ENCODE measurements at regions not wholly inside any gene's neighbourhood (a gene's known extent, or its start where the extent isn't known, plus 50 kb on each side); places are given as distances from the start of the nearest gene placed in this dataset.

DNA sequence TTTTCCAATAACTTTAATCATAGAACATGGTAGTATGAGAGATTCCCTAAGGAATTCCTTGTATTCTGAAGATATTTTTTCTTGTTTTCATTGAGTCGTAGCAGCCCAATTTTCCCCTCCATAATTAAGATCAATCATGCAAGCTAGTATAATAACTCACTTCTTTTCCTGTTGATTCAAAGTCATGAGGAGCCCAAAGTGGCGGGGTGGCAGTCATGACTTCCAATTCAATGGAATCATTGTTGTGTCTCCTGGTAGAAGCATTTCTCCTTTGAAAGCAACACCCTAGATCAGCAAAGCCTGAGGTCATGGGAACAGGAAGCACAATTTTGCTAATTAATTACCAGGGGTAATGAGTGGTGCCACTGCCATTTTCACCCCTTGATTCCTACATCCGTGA, 77.6 kb upstream of the MAGI2 start:
- TF ChIP-seq, protein P1, sequence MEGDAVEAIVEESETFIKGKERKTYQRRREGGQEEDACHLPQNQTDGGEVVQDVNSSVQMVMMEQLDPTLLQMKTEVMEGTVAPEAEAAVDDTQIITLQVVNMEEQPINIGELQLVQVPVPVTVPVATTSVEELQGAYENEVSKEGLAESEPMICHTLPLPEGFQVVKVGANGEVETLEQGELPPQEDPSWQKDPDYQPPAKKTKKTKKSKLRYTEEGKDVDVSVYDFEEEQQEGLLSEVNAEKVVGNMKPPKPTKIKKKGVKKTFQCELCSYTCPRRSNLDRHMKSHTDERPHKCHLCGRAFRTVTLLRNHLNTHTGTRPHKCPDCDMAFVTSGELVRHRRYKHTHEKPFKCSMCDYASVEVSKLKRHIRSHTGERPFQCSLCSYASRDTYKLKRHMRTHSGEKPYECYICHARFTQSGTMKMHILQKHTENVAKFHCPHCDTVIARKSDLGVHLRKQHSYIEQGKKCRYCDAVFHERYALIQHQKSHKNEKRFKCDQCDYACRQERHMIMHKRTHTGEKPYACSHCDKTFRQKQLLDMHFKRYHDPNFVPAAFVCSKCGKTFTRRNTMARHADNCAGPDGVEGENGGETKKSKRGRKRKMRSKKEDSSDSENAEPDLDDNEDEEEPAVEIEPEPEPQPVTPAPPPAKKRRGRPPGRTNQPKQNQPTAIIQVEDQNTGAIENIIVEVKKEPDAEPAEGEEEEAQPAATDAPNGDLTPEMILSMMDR (IDR thresholded peaks at IDR 0.05; ENCODE audit: control insufficient read depth, insufficient read depth, low read depth, low read length, missing control alignments), result no peak
- DNase-seq (ENCODE audit: low read depth), result no peak
- H3K4me3 ChIP-seq (ENCODE audit: control insufficient read depth, low read depth, low read length), result no peak overlapping the region

DNA sequence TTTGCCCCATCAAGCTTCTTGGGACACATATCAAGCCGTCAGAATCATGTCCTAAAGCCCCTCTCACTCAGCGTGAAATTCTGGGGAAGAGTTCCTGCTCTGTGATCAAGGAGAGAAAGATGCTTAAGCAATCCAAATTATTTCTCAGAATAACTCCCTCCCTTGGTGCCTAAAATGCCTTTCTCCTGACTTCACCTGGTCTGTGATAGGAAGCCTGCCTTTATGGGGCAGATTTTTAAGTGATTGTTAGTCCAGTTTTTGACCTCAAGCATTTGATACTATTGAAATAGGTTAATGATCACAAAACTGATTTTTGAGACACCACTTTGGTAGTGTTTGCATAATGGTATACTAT, 76.4 kb upstream of the MAGI2 start:
- TF ChIP-seq, protein P1 (IDR thresholded peaks at IDR 0.05; ENCODE audit: control insufficient read depth, insufficient read depth, low read depth, low read length, missing control alignments), result no peak
- no peak for DNase-seq (ENCODE audit: low read depth)

DNA sequence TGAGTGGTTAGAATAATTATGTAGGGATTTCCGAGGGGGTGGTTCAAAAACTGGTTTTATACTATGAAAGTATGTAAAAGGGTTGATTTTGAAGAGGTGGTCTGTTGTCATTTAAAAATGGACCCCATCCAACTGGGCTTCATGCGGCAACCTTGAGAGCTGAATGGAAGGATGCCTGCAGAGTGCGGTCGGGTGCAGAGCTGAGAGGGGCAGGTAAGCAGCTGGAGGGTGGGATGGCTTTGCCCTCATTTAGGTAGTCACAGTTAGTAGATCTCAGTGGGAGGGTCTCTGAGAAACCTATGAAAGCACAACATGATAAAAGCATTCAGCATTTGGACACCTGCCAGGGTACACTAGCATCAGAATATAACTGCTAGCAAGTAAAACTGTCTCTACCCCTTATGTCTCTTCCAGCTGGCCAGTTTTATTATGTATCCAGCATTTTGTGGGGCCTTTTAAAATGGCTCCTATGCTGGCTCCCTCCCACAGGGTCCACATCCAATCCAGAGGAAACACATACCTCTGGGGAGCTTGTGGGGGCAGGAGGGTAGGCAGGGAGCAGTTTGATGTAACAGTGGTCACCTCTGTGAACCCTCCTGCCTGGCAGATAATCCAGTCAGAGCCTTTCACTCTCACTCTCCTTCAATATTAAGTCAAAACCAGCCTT, 75.9 kb upstream of the MAGI2 start:
- DNase-seq (ENCODE audit: low read depth), result no peak
- H3K4me3 ChIP-seq (ENCODE audit: control insufficient read depth, low read depth, low read length), result no peak overlapping the region
- TF ChIP-seq, protein P1 (IDR thresholded peaks at IDR 0.05; ENCODE audit: control insufficient read depth, insufficient read depth, low read depth, low read length, missing control alignments), result no peak

More for the DNA sequence above, 76.4 kb upstream of the MAGI2 start:
- no peak overlapping the region for H3K4me3 ChIP-seq (ENCODE audit: control insufficient read depth, low read depth, low read length)

DNA sequence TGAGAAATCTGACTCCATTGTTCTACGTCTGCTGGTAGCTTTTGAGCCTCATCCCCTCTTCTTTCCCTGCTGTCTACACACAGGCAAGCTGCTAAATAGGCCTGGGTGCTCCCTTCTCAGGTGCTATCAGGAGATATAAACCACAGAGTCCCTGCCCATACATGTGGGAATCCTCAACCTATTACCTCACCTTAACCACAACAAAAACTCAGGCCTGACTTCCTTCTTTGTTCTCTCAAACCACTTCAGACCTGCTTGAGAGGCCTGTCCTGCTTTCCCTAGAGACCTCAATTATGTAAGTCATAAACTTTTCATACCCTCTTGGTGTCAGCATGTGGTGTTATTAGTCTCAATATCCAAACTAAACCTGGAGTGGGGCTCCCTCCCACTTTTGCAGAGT, 75.0 kb upstream of the MAGI2 start:
- DNase-seq (ENCODE audit: low read depth), result no peak
- no peak overlapping the region for H3K4me3 ChIP-seq (ENCODE audit: control insufficient read depth, low read depth, low read length)
- TF ChIP-seq, protein P1 (IDR thresholded peaks at IDR 0.05; ENCODE audit: control insufficient read depth, insufficient read depth, low read depth, low read length, missing control alignments), result no peak

DNA sequence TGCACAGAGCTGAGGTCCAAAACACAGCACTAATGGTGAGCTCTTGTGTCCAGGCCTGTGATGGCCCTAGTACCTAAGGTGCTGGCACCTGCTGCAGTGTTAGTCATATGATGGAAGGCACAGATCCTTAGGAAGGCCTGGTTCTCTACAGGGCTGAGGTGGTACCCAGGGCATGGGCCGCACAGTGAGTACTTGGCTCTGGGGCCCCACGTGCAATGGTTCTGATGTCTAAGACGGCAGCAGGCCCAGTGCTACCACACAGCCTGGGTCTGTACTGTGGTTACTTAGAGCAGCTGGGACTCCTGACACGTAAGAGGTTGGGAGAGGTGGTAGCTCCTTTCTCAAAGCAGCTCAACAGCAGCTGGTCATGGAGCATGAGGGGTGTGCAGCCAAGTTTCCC, 70.6 kb upstream of the MAGI2 start:
- H3K4me3 ChIP-seq (ENCODE audit: control insufficient read depth, low read depth, low read length), result no peak overlapping the region
- DNase-seq (ENCODE audit: low read depth), result no peak
- TF ChIP-seq, protein P1 (IDR thresholded peaks at IDR 0.05; ENCODE audit: control insufficient read depth, insufficient read depth, low read depth, low read length, missing control alignments), result no peak

DNA sequence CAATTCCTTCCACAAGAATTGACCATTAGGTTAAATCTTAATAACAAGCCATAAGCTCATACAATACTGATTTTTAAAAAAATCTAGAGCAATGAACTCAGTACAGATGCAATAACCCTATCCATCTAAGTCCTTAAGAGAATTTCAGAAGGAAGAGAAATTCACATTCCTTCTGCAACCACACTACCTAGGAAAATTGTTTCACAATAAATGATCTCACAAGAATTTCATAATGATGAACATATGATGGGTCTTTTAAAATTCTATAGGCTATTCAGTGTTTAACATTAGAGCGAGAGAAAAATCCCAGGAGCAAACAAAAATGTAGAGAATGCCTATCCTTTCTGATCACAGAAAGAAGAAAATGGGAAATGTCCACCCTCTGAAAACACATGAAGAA, 70.0 kb upstream of the MAGI2 start:
- no peak overlapping the region for H3K4me3 ChIP-seq (ENCODE audit: control insufficient read depth, low read depth, low read length)
- DNase-seq (ENCODE audit: low read depth), result no peak
- TF ChIP-seq, protein P1 (IDR thresholded peaks at IDR 0.05; ENCODE audit: control insufficient read depth, insufficient read depth, low read depth, low read length, missing control alignments), result no peak

DNA sequence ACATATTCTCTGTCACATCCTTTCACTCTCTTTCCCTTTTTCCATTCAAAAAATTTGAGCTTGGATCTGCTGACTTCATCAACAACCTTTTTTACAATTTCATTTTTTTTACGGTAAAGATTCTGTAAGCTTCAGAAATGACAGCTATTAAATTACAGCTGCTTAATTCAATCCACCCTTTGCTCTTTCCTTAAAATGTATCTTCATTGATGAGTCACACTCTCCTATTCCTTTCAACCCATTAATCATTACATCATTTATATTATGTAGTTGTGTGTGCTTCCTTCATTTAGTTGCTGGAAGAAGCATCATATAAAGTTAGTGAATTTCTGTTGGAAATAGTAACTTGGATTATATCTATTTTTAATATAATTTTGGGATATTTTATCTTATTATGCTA, 67.1 kb upstream of the MAGI2 start:
- no peak for DNase-seq (ENCODE audit: low read depth)
- TF ChIP-seq, protein P1 (IDR thresholded peaks at IDR 0.05; ENCODE audit: control insufficient read depth, insufficient read depth, low read depth, low read length, missing control alignments), result no peak
- H3K4me3 ChIP-seq (ENCODE audit: control insufficient read depth, low read depth, low read length), result no peak overlapping the region

Measured in AG09309 (cell line).